ENCODE measurements at regions not wholly inside any gene's neighbourhood (a gene's known extent, or its start where the extent isn't known, plus 50 kb on each side); places are given as distances from the start of the nearest gene placed in this dataset.

DNA sequence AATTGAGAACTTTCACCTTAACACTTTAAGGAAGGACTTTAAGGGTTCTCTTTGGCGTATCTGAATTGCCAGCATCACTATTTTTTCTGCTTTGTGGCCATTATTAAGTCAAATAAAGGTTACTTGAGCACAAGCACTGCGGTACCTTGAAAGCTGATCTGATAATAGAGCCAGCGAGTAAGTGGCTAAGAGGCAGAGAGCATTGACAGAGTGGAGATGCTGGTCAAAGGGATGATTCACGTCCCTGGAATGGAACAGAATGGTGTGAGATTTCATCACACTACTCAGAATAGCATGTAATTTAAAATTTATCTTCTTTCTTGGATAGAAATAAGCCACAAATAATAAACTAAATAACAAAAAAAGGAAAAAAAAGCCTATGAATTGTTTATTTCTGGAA is 57.1 kb upstream of the NPFFR2 start (continued):
- TF ChIP-seq, protein P1, sequence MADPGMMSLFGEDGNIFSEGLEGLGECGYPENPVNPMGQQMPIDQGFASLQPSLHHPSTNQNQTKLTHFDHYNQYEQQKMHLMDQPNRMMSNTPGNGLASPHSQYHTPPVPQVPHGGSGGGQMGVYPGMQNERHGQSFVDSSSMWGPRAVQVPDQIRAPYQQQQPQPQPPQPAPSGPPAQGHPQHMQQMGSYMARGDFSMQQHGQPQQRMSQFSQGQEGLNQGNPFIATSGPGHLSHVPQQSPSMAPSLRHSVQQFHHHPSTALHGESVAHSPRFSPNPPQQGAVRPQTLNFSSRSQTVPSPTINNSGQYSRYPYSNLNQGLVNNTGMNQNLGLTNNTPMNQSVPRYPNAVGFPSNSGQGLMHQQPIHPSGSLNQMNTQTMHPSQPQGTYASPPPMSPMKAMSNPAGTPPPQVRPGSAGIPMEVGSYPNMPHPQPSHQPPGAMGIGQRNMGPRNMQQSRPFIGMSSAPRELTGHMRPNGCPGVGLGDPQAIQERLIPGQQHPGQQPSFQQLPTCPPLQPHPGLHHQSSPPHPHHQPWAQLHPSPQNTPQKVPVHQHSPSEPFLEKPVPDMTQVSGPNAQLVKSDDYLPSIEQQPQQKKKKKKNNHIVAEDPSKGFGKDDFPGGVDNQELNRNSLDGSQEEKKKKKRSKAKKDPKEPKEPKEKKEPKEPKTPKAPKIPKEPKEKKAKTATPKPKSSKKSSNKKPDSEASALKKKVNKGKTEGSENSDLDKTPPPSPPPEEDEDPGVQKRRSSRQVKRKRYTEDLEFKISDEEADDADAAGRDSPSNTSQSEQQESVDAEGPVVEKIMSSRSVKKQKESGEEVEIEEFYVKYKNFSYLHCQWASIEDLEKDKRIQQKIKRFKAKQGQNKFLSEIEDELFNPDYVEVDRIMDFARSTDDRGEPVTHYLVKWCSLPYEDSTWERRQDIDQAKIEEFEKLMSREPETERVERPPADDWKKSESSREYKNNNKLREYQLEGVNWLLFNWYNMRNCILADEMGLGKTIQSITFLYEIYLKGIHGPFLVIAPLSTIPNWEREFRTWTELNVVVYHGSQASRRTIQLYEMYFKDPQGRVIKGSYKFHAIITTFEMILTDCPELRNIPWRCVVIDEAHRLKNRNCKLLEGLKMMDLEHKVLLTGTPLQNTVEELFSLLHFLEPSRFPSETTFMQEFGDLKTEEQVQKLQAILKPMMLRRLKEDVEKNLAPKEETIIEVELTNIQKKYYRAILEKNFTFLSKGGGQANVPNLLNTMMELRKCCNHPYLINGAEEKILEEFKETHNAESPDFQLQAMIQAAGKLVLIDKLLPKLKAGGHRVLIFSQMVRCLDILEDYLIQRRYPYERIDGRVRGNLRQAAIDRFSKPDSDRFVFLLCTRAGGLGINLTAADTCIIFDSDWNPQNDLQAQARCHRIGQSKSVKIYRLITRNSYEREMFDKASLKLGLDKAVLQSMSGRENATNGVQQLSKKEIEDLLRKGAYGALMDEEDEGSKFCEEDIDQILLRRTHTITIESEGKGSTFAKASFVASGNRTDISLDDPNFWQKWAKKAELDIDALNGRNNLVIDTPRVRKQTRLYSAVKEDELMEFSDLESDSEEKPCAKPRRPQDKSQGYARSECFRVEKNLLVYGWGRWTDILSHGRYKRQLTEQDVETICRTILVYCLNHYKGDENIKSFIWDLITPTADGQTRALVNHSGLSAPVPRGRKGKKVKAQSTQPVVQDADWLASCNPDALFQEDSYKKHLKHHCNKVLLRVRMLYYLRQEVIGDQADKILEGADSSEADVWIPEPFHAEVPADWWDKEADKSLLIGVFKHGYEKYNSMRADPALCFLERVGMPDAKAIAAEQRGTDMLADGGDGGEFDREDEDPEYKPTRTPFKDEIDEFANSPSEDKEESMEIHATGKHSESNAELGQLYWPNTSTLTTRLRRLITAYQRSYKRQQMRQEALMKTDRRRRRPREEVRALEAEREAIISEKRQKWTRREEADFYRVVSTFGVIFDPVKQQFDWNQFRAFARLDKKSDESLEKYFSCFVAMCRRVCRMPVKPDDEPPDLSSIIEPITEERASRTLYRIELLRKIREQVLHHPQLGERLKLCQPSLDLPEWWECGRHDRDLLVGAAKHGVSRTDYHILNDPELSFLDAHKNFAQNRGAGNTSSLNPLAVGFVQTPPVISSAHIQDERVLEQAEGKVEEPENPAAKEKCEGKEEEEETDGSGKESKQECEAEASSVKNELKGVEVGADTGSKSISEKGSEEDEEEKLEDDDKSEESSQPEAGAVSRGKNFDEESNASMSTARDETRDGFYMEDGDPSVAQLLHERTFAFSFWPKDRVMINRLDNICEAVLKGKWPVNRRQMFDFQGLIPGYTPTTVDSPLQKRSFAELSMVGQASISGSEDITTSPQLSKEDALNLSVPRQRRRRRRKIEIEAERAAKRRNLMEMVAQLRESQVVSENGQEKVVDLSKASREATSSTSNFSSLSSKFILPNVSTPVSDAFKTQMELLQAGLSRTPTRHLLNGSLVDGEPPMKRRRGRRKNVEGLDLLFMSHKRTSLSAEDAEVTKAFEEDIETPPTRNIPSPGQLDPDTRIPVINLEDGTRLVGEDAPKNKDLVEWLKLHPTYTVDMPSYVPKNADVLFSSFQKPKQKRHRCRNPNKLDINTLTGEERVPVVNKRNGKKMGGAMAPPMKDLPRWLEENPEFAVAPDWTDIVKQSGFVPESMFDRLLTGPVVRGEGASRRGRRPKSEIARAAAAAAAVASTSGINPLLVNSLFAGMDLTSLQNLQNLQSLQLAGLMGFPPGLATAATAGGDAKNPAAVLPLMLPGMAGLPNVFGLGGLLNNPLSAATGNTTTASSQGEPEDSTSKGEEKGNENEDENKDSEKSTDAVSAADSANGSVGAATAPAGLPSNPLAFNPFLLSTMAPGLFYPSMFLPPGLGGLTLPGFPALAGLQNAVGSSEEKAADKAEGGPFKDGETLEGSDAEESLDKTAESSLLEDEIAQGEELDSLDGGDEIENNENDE (IDR thresholded peaks at IDR 0.05; ENCODE audit: insufficient replicate concordance, low read length) = no peak
- TF ChIP-seq RXRA (IDR thresholded peaks at IDR 0.05; ENCODE audit: insufficient read depth, low read depth, low read length) = no peak
